Caco-2 (cell line): ENCODE measurements at regions not wholly inside any gene's neighbourhood (a gene's known extent, or its start where the extent isn't known, plus 50 kb on each side); places are given as distances from the start of the nearest gene placed in this dataset.

Experiments
- BruUV-seq: library from RNA; stranded (reverse); fragments of 400-500 nt; replicated peaks from 2 replicates; lab custom pipeline; 2021; lab: Mats Ljungman, UMichigan
- CTCF ChIA-PET: fragments of 300-600 bp; sonication (Branson Sonifier 250); formaldehyde crosslinking; loops from one replicate; lab custom pipeline; 2022; ENCODE audit warnings: antibody characterized with exemption; lab: Charles Lee
- POLR2A ChIA-PET: fragments of 300-600 bp; sonication (Branson Sonifier 250); formaldehyde crosslinking; loops from one replicate; lab custom pipeline; 2022; ENCODE audit warnings: antibody characterized with exemption; lab: Charles Lee
- DNase-seq, 2 experiments: peaks; one replicate each; pipeline versions ENCODE4 v3.0.0 to v3.0.0-alpha.2; 2020 to 2022
- H3K27me3 ChIP-seq: replicated peaks from 2 replicates; pipeline ENCODE4 v1.6.0; 2011; ENCODE audit warnings: low read length; ENCODE audit not compliant: control insufficient read depth, insufficient read depth
- H3K36me3 ChIP-seq: 2 replicates; pipeline ENCODE4 v1.5.1; 2011; ENCODE audit warnings: low read length; ENCODE audit not compliant: control insufficient read depth, insufficient read depth
- H3K4me1 ChIP-seq: fragments of 250-450 bp; sonication (Bioruptor Pico); 2 replicates; pipeline ENCODE4 v1.5.1; 2020; ENCODE audit warnings: mild to moderate bottlenecking
- H3K4me3 ChIP-seq: 2 replicates; pipeline ENCODE4 v1.5.1; 2011; ENCODE audit warnings: low read depth, mild to moderate bottlenecking, control low read depth, low read length
- H3K9me3 ChIP-seq: fragments of 250-450 bp; sonication (Bioruptor Pico); 2 replicates; pipeline ENCODE4 v1.5.1; 2020; ENCODE audit warnings: mild to moderate bottlenecking, moderate library complexity
- H3K27ac Mint-ChIP-seq: one replicate; pipeline ENCODE4 v1.8.0; 2022; ENCODE audit warnings: mixed read lengths; ENCODE audit not compliant: unreplicated experiment
- H3K27me3 Mint-ChIP-seq: one replicate; pipeline ENCODE4 v1.8.0; 2022; ENCODE audit warnings: mixed read lengths; ENCODE audit not compliant: insufficient read depth, unreplicated experiment
- H3K36me3 Mint-ChIP-seq: one replicate; pipeline ENCODE4 v1.8.0; 2022; ENCODE audit warnings: mild to moderate bottlenecking, mixed read lengths; ENCODE audit not compliant: insufficient read depth, unreplicated experiment
- H3K4me1 Mint-ChIP-seq: one replicate; pipeline ENCODE4 v1.8.0; 2022; ENCODE audit warnings: low read depth, mixed read lengths; ENCODE audit not compliant: unreplicated experiment
- H3K4me3 Mint-ChIP-seq: one replicate; pipeline ENCODE4 v1.8.0; 2022; ENCODE audit warnings: mild to moderate bottlenecking, moderate library complexity, mixed read lengths; ENCODE audit not compliant: unreplicated experiment
- H3K9me3 Mint-ChIP-seq: one replicate; pipeline ENCODE4 v1.8.0; 2022; ENCODE audit warnings: mixed read lengths; ENCODE audit not compliant: unreplicated experiment
- intact Hi-C: fragments of 100-400 bp; cut with micrococcal nuclease; formaldehyde crosslinking; loops from one replicate; pipeline ENCODE4 v1.10.0; 2022; ENCODE audit not compliant: unreplicated experiment
- TF ChIP-seq, protein P1 (sequence below), 2 experiments: fragments of 200-600 bp in 1 of 2; IDR thresholded peaks; 1 replicate in 1 of 2; 2 replicates in 1 of 2; pipeline versions ENCODE4 v1.5.1 to v1.8.0; 2011 to 2022; ENCODE audit warnings: antibody characterized with exemption in 1 of 2, control low read depth in 1 of 2, inconsistent platforms in 1 of 2, low read depth in 1 of 2, low read length in 1 of 2, mild to moderate bottlenecking in 1 of 2, moderate library complexity in 1 of 2; ENCODE audit not compliant: insufficient read depth in 1 of 2, severe bottlenecking in 1 of 2, unreplicated experiment in 1 of 2

DNA sequence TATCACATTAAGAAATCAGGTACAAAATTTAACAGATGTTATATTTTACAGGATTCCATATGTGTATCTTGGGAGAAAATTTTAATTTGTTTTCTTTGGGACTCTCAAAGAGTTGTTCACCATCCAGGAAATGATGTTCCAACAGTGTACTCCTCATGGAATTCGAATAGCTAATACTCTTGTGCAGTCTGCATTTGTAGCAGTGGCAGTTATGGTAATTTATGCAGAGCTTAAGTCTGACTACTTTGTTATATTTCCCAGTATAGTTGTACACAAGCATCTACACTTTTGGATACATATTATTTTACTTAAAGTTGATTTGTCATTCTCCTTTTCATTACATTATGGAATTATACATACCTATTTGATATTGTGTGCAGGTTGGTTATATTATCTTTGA lies 436.7 kb upstream of the FBXO33 start:
- BruUV-seq, result no TSS peak
- H3K27me3 ChIP-seq, result no peaks in the 10 kb centered on the region
- no peak overlapping the region for H3K27ac Mint-ChIP-seq
- no peaks in the 10 kb centered on the region for H3K36me3 ChIP-seq
- ChIA-PET POLR2A (no interaction called here), CTCF (no interaction called here)
- no peaks in the 10 kb centered on the region for H3K9me3 ChIP-seq
- TF ChIP-seq, protein P1, sequence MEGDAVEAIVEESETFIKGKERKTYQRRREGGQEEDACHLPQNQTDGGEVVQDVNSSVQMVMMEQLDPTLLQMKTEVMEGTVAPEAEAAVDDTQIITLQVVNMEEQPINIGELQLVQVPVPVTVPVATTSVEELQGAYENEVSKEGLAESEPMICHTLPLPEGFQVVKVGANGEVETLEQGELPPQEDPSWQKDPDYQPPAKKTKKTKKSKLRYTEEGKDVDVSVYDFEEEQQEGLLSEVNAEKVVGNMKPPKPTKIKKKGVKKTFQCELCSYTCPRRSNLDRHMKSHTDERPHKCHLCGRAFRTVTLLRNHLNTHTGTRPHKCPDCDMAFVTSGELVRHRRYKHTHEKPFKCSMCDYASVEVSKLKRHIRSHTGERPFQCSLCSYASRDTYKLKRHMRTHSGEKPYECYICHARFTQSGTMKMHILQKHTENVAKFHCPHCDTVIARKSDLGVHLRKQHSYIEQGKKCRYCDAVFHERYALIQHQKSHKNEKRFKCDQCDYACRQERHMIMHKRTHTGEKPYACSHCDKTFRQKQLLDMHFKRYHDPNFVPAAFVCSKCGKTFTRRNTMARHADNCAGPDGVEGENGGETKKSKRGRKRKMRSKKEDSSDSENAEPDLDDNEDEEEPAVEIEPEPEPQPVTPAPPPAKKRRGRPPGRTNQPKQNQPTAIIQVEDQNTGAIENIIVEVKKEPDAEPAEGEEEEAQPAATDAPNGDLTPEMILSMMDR (IDR thresholded peaks at IDR 0.05; ENCODE audit: insufficient read depth in 1 of 2, low read depth in 1 of 2, low read length in 1 of 2, severe bottlenecking in 1 of 2, unreplicated experiment in 1 of 2), result no peak
- no peaks in the 10 kb centered on the region for H3K27me3 Mint-ChIP-seq
- H3K4me3 Mint-ChIP-seq, result no peak overlapping the region
- no peaks in the 10 kb centered on the region for H3K4me1 ChIP-seq
- H3K9me3 Mint-ChIP-seq, result no peaks in the 10 kb centered on the region
- no peaks in the 10 kb centered on the region for H3K4me1 Mint-ChIP-seq
- intact Hi-C loops, result no loop called here
- no peaks in the 10 kb centered on the region for H3K36me3 Mint-ChIP-seq
- H3K4me3 ChIP-seq, result no peak overlapping the region
- no peak for DNase-seq

DNA sequence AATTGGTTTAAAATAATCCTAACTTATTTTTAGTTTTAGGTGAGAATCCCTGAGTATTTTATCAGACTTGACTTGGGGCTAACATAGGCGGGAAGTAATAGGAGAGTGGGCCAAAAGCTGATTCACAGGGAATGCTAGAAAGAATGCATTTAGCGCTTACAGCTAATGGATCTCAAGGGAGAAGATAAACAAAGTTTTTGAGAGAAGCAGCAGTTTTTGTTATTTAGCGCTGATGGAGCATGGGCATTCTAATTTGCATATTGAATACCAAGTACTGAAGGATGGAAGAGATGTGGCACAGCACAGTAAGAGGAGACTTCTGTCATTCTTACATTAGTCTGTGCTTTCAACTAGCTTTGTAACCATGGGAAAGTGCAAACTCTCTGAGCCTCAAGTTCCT lies 436.0 kb upstream of the FBXO33 start:
- Mint-ChIP-seq H3K27ac (no peak overlapping the region), H3K4me3 (no peak overlapping the region), H3K36me3 (no peaks in the 10 kb centered on the region), H3K4me1 (no peaks in the 10 kb centered on the region), H3K27me3 (no peaks in the 10 kb centered on the region), H3K9me3 (no peaks in the 10 kb centered on the region)
- Histone ChIP-seq H3K27me3 (no peaks in the 10 kb centered on the region), H3K36me3 (no peaks in the 10 kb centered on the region), H3K9me3 (no peaks in the 10 kb centered on the region), H3K4me1 (no peaks in the 10 kb centered on the region), H3K4me3 (no peak overlapping the region)
- no peak for DNase-seq
- ChIA-PET CTCF (no interaction called here), POLR2A (no interaction called here)
- TF ChIP-seq, protein P1 (IDR thresholded peaks at IDR 0.05; ENCODE audit: insufficient read depth in 1 of 2, low read depth in 1 of 2, low read length in 1 of 2, severe bottlenecking in 1 of 2, unreplicated experiment in 1 of 2), result no peak
- no TSS peak for BruUV-seq
- intact Hi-C loops, result no loop called here

DNA sequence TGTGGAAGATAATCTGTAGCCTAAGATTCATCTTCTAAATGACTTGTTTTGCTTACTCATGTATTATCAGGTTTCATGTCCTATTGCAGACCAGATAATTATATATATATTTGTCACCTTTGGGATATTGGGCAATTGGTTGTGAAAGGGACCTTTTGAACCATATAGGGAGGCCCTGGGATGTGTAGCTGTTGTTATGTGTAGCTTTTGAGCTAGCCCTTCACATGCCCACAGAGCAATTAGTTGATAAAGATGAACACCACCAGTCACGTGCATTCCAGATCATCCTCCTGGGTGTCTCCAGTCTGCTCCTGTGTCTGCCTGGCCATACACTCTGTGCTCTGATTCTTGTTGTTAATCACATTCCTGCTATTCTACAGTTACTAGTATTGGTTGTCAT lies 431.2 kb upstream of the FBXO33 start:
- no TSS peak for BruUV-seq

More for the DNA sequence above, 431.2 kb upstream of the FBXO33 start:
- DNase-seq, result no peak
- ChIA-PET CTCF (no interaction called here), POLR2A (no interaction called here)
- Mint-ChIP-seq H3K9me3 (no peaks in the 10 kb centered on the region), H3K36me3 (no peaks in the 10 kb centered on the region), H3K27me3 (no peaks in the 10 kb centered on the region), H3K4me1 (peaks cover 6% of the 10 kb centered on the region), H3K27ac (no peak overlapping the region), H3K4me3 (no peak overlapping the region)
- H3K27me3 ChIP-seq, result no peaks in the 10 kb centered on the region
- intact Hi-C loops, result no loop called here
- TF ChIP-seq, protein P1 (IDR thresholded peaks at IDR 0.05; ENCODE audit: insufficient read depth in 1 of 2, low read depth in 1 of 2, low read length in 1 of 2, severe bottlenecking in 1 of 2, unreplicated experiment in 1 of 2), result no peak
- H3K4me1 ChIP-seq, result peaks cover 24% of the 10 kb centered on the region
- no peaks in the 10 kb centered on the region for H3K9me3 ChIP-seq
- H3K36me3 ChIP-seq, result no peaks in the 10 kb centered on the region
- H3K4me3 ChIP-seq, result no peak overlapping the region
